Skeletal muscle cell (primary cell): ENCODE measurements at regions not wholly inside any gene's neighbourhood (a gene's known extent, or its start where the extent isn't known, plus 50 kb on each side); places are given as distances from the start of the nearest gene placed in this dataset.
A peak's percentile ranks its signal among the peaks of the same experiment; 100 is the strongest.

Experiments
- DNase-seq: peaks from one replicate; pipeline ENCODE4 v3.0.0-alpha.2; 2010; ENCODE audit warnings: low read depth
- H3K4me3 ChIP-seq: 2 replicates; pipeline ENCODE4 v1.5.1; 2011; ENCODE audit warnings: low read depth, mild to moderate bottlenecking, control low read depth, low read length, moderate library complexity

GRCh38 chr2:122596598-122596997 is 841.1 kb downstream of the TSN start:
- no peak for DNase-seq
- no peak overlapping the region for H3K4me3 ChIP-seq

- no peak for DNase-seq
- no peak overlapping the region for H3K4me3 ChIP-seq
Observed at GRCh38 chr2:122598784-122599183, 843.3 kb downstream of the TSN start.

- DNase-seq, result no peak
- no peak overlapping the region for H3K4me3 ChIP-seq
Observed at GRCh38 chr2:122610948-122611609, 855.6 kb downstream of the TSN start.

- no peak for DNase-seq
- no peak overlapping the region for H3K4me3 ChIP-seq
Observed at GRCh38 chr2:122622934-122623333, 867.5 kb downstream of the TSN start.

- no peak overlapping the region for H3K4me3 ChIP-seq
- no peak for DNase-seq
Observed at GRCh38 chr2:122627388-122627787, 871.9 kb downstream of the TSN start.

GRCh38 chr2:122634256-122634655 is 878.8 kb downstream of the TSN start:
- no peak overlapping the region for H3K4me3 ChIP-seq
- peak; percentile 94 for DNase-seq

GRCh38 chr2:122634920-122635319 is 879.5 kb downstream of the TSN start:
- no peak for DNase-seq
- H3K4me3 ChIP-seq, result no peak overlapping the region

- no peak for DNase-seq
- H3K4me3 ChIP-seq, result no peak overlapping the region
Observed at GRCh38 chr2:122635686-122636085, 880.2 kb downstream of the TSN start.

GRCh38 chr2:122636097-122636496 is 880.6 kb downstream of the TSN start:
- DNase-seq, result no peak
- no peak overlapping the region for H3K4me3 ChIP-seq

GRCh38 chr2:122639176-122639575 is 883.7 kb downstream of the TSN start:
- no peak for DNase-seq

GRCh38 chr2:122639711-122640110 is 884.3 kb downstream of the TSN start:
- no peak overlapping the region for H3K4me3 ChIP-seq
- DNase-seq, result no peak

More at GRCh38 chr2:122639176-122639575, 883.7 kb downstream of the TSN start:
- no peak overlapping the region for H3K4me3 ChIP-seq

- no peak overlapping the region for H3K4me3 ChIP-seq
- peak; percentile 85 for DNase-seq
Observed at GRCh38 chr2:122643725-122644329, 888.4 kb downstream of the TSN start.

- DNase-seq, result no peak
- no peak overlapping the region for H3K4me3 ChIP-seq
Observed at GRCh38 chr2:122651236-122651635, 895.8 kb downstream of the TSN start.

- DNase-seq, result no peak
- H3K4me3 ChIP-seq, result no peak overlapping the region
Observed at GRCh38 chr2:122651780-122652179, 896.3 kb downstream of the TSN start.

GRCh38 chr2:122652670-122653069 is 897.2 kb downstream of the TSN start:
- no peak overlapping the region for H3K4me3 ChIP-seq
- DNase-seq, result no peak

GRCh38 chr2:122656403-122656802 is 901.0 kb downstream of the TSN start:
- no peak overlapping the region for H3K4me3 ChIP-seq
- DNase-seq, result no peak

- peak overlapping the region; percentile 12 for H3K4me3 ChIP-seq
- DNase-seq, result no peak
Observed at GRCh38 chr2:122660786-122661634, 905.6 kb downstream of the TSN start.

- H3K4me3 ChIP-seq, result no peak overlapping the region
- no peak for DNase-seq
Observed at GRCh38 chr2:122663620-122664019, 908.2 kb downstream of the TSN start.

GRCh38 chr2:122669627-122670026 is 914.2 kb downstream of the TSN start:
- no peak for DNase-seq
- H3K4me3 ChIP-seq, result no peak overlapping the region

- no peak for DNase-seq
- no peak overlapping the region for H3K4me3 ChIP-seq
Observed at GRCh38 chr2:122670897-122671296, 915.4 kb downstream of the TSN start.
